Heart right ventricle (tissue), 16 donors: ENCODE measurements at regions not wholly inside any gene's neighbourhood (a gene's known extent, or its start where the extent isn't known, plus 50 kb on each side); places are given as distances from the start of the nearest gene placed in this dataset.
A peak's percentile ranks its signal among the peaks of the same experiment; 100 is the strongest.

Source experiments
- ATAC-seq, 8 donors: fragments of 200-7000 bp; cut with Tn5 transposase; one replicate each; pipeline ENCODE4 v1.9.1; 2020; ENCODE audit warnings: mild to moderate bottlenecking in 8 of 8, moderate library complexity in 8 of 8, moderate number of reproducible peaks in 1 of 8
- DNase-seq, 2 donors: peaks; one replicate each; pipeline ENCODE4 v3.0.0-alpha.2; 2020
- H3K27ac ChIP-seq, 10 donors: fragments of 200-600 bp; sonication (generic) in 2 of 10; one replicate each; pipeline versions ENCODE4 v1.5.0 to v1.8.0; 2020 to 2022; ENCODE audit warnings: mild to moderate bottlenecking in 3 of 10
- H3K27me3 ChIP-seq, 7 donors: fragments of 200-600 bp; one replicate each; pipeline ENCODE4 v1.8.0; 2021 to 2022; ENCODE audit warnings: mild to moderate bottlenecking in 2 of 7
- H3K36me3 ChIP-seq, 9 donors: fragments of 200-600 bp; sonication (generic) in 1 of 9; one replicate each; pipeline versions ENCODE4 v1.5.0 to v1.8.0; 2020 to 2022; ENCODE audit warnings: mild to moderate bottlenecking in 2 of 9
- H3K4me1 ChIP-seq, 9 donors: fragments of 200-600 bp; sonication (generic) in 1 of 9; one replicate each; pipeline versions ENCODE4 v1.5.0 to v1.8.0; 2020 to 2022; ENCODE audit warnings: mild to moderate bottlenecking in 4 of 9
- H3K4me3 ChIP-seq, 10 donors: fragments of 200-600 bp; sonication (generic) in 2 of 10; one replicate each; pipeline versions ENCODE4 v1.5.0 to v1.8.0; 2020 to 2022; ENCODE audit warnings: mild to moderate bottlenecking in 7 of 10, moderate library complexity in 2 of 10
- H3K9me3 ChIP-seq, 11 donors: fragments of 200-600 bp in 10 of 11; sonication (generic) in 2 of 11; one replicate each; pipeline versions ENCODE4 v1.5.0 to v1.8.0; 2013 to 2022; ENCODE audit warnings: mild to moderate bottlenecking in 2 of 11, control low read depth in 1 of 11, moderate library complexity in 1 of 11
- CTCF ChIP-seq, 9 donors: fragments of 200-600 bp; sonication (generic) in 2 of 9; IDR thresholded peaks; one replicate each; pipeline versions ENCODE4 v1.5.0 to v1.8.0; 2021 to 2022; ENCODE audit warnings: antibody characterized with exemption in 9 of 9, mild to moderate bottlenecking in 5 of 9, moderate library complexity in 1 of 9
- WGBS, 2 donors: extraction: QIAGEN DNeasy Blood & Tissue Kit; methylation state at CpG; one replicate each; pipeline ENCODE4 v1.1.7; 2013; ENCODE audit warnings: inconsistent platforms in 1 of 2; 5-methylcytosine and 5-hydroxymethylcytosine counted together
- intact Hi-C, 10 donors: fragments of 100-400 bp; cut with DNase I; formaldehyde crosslinking; loops; one replicate each; pipeline versions ENCODE4 v1.11.1 to v1.14.2; 2022
- donor health status: Arrhythmogenic right ventricular cardiomyopathy.
- donor health status: ischemic (EF 13 %, LVEDD 7.1; RV severe dilation, severe dysfunction).
- donor health status: healthy with polysubstance abuse.
- donor health status: DM: no; HTN: yes; CAD: no.
- donor health status: DM: no; HTN: no; CAD: no.
- donor health status: ischemic (EF 25% LVEDD 6.9; RV normal size, moderate dysfunction).
- donor health status: ischemic (EF 25% LVEDD 5.7; RV mildly dilated, moderate dysfunction).
- donor health status: healthy.
- donor health status: DM: yes; HTN: yes; CAD: no.
- donor health status: Ischemic cardiomyopathy.
- donor health status: ischemic (EF 35%, LVEDD 5.7; RV mildly dilated, moderate dysfunction).
- donor health status: nonischemic (EF 11% LVEDD 7.7; RV severe dilation, severe dysfunction).
- donor health status: DM: yes; HTN: yes; CAD: no.
- donor health status: PGD.
- donor health status: ischemic (EF 29% LVEDD 5.4; RV normal size, mild dysfunction).
- donor health status: nonischemic (EF 23%, LVEDD 6.1; RV moderate dilation, normal function).

- no peak for DNase-seq
- WGBS, 2 donors, result 54 to 57% methylated on average over 14 of the region's 14 CpGs
- Histone ChIP-seq H3K36me3 (no peaks in the 10 kb centered on the region), H3K4me3 (no peak overlapping the region), H3K9me3 (no peaks in the 10 kb centered on the region), H3K27me3 (peaks cover 0 to 10% (median 0%) of the 10 kb centered on the region in 7 donors), H3K27ac (no peak overlapping the region), H3K4me1 (peaks cover 0 to 16% (median 4%) of the 10 kb centered on the region in 9 donors)
- intact Hi-C loops, result loop anchor here in 6 of 10 donors (5.0 to 10.0 kb wide), 3 partner anchors 69 to 249 kb away; no protein-coding TSS in a partner anchor
- peak in 3 of 8 donors; percentile 31 to 55 (median 51) for ATAC-seq
- TF ChIP-seq CTCF (IDR thresholded peaks at IDR 0.05), result peak in 3 of 9 donors; percentile 12 to 21 (median 20)
Measured at GRCh38 chr15:70566047-70566835, 197.1 kb downstream of the UACA start.

DNA sequence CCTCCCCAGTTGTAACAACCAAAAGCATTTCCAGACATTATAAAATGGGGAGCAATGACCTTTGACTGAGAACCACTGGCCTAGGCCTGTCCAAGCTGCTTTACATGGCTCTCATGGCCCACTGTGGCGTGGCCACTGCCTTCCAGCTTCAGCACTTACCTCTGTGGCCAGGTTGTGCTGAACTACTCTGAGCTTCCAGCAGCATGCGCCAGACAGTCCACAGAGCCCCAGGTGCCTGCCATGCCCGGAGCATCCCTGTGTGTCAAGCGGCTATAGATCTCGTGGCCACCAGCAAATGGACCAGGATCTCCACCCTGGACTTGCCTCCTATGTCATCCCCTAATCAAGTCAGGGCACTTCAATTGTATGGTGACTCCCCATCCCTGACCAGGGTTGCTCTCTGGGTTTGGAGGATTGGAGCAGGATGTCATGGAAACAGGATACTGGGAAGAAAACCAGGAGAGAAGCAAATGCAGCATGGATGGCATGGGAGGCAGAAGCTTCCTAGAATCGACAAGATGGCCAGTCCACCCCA is 199.7 kb downstream of the UACA start:
- H3K4me1 ChIP-seq, result peaks cover 0 to 18% (median 7%) of the 10 kb centered on the region in 9 donors
- TF ChIP-seq CTCF (IDR thresholded peaks at IDR 0.05), result no peak
- H3K36me3 ChIP-seq, result no peaks in the 10 kb centered on the region
- no peaks in the 10 kb centered on the region for H3K9me3 ChIP-seq
- 96 to 98% methylated on average over 6 of the region's 6 CpGs for WGBS, 2 donors
- DNase-seq (no peak), ATAC-seq (no peak)
- H3K27ac ChIP-seq, result no peak overlapping the region
- intact Hi-C loops, result loop anchor here in 5 of 10 donors (10.0 kb wide), 2 partner anchors 71 to 251 kb away; no protein-coding TSS in a partner anchor
- peaks cover 0 to 13% (median 0%) of the 10 kb centered on the region in 7 donors for H3K27me3 ChIP-seq
- H3K4me3 ChIP-seq, result no peak overlapping the region

- H3K36me3 ChIP-seq, result no peaks in the 10 kb centered on the region
- H3K4me3 ChIP-seq, result no peak overlapping the region
- H3K27me3 ChIP-seq, result peaks cover 0 to 13% (median 0%) of the 10 kb centered on the region in 7 donors
- H3K9me3 ChIP-seq, result no peaks in the 10 kb centered on the region
- no peak for DNase-seq
- ATAC-seq, result no peak
- no peak overlapping the region for H3K27ac ChIP-seq
- WGBS, 2 donors, result 90 to 91% methylated on average over 2 of the region's 2 CpGs
- intact Hi-C loops, result loop anchor here in 5 of 10 donors (10.0 kb wide), 2 partner anchors 72 to 252 kb away; no protein-coding TSS in a partner anchor
- no peak for TF ChIP-seq CTCF (IDR thresholded peaks at IDR 0.05)
- H3K4me1 ChIP-seq, result peaks cover 0 to 18% (median 7%) of the 10 kb centered on the region in 9 donors
Measured at GRCh38 chr15:70562906-70563305, 200.5 kb downstream of the UACA start.

DNA sequence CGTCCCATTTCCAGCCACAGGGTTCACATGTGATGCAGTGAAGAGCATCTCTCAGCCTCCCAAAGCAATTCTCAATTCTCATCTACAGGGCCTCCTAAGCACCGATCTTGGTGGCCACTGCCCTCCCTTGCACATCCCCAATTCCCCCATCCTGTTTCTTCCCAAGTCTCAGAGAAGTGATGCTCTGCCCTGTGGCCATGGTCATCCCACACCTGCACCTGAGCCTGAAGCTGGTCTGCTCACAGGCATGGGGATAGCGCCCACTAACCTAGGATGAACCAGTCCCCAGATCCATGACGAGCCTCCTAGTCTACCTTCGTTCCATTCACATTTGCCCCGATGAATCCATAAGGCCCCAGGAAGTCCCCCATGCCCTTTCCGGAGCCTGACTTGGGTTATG is 201.5 kb downstream of the UACA start:
- TF ChIP-seq CTCF (IDR thresholded peaks at IDR 0.05), result no peak
- no peaks in the 10 kb centered on the region for H3K36me3 ChIP-seq
- intact Hi-C loops, result loop anchor here in 5 of 10 donors (10.0 kb wide), 2 partner anchors 73 to 253 kb away; no protein-coding TSS in a partner anchor
- peaks cover 0 to 13% (median 0%) of the 10 kb centered on the region in 7 donors for H3K27me3 ChIP-seq
- no peaks in the 10 kb centered on the region for H3K9me3 ChIP-seq
- H3K27ac ChIP-seq, result no peak overlapping the region
- H3K4me3 ChIP-seq, result no peak overlapping the region
- WGBS, 2 donors, result 96 to 98% methylated on average over 7 of the region's 7 CpGs
- ATAC-seq, result no peak
- H3K4me1 ChIP-seq, result peaks cover 0 to 18% (median 7%) of the 10 kb centered on the region in 9 donors
- no peak for DNase-seq
